A549 (cell line): ENCODE measurements at regions not wholly inside any gene's neighbourhood (a gene's known extent, or its start where the extent isn't known, plus 50 kb on each side); places are given as distances from the start of the nearest gene placed in this dataset.

Experiments
- BHLHE40 ChIP-seq: IDR thresholded peaks from 2 replicates; pipeline ENCODE4 v1.6.1; 2012; ENCODE audit warnings: low read depth, low read length, inconsistent platforms
- CEBPB ChIP-seq, 2 experiments: fragments of >200 bp in 1 of 2; sonication (Bioruptor Twin) in 1 of 2; formaldehyde crosslinking in 1 of 2; IDR thresholded peaks; 2 replicates each; pipeline ENCODE4 v1.6.1; 2012 to 2016
- CTCF ChIP-seq: fragments of >200 bp; sonication (Bioruptor Twin); formaldehyde crosslinking; IDR thresholded peaks from 3 replicates; pipeline ENCODE4 v1.5.1; 2016
- EHMT2 ChIP-seq: fragments of 200-600 bp; sonication (generic); IDR thresholded peaks from 2 replicates; pipeline ENCODE4 v1.6.1; 2016; ENCODE audit warnings: antibody characterized with exemption, low read depth, mild to moderate bottlenecking, moderate library complexity
- MAX ChIP-seq: IDR thresholded peaks from 2 replicates; pipeline ENCODE4 v1.6.1; 2012
- REST ChIP-seq: fragments of 200-600 bp; sonication (generic); IDR thresholded peaks from 2 replicates; pipeline ENCODE4 v1.6.1; 2016; ENCODE audit warnings: antibody characterized with exemption, mild to moderate bottlenecking, moderate library complexity
- RNF2 ChIP-seq: fragments of 200-600 bp; sonication (generic); IDR thresholded peaks from 2 replicates; pipeline ENCODE4 v1.6.1; 2016; ENCODE audit warnings: low read depth, mild to moderate bottlenecking, antibody characterized with exemption, moderate library complexity, borderline replicate concordance
- SMC3 ChIP-seq: fragments of >200 bp; sonication (Bioruptor Twin); formaldehyde crosslinking; IDR thresholded peaks from 3 replicates; pipeline ENCODE4 v1.6.1; 2018; ENCODE audit warnings: inconsistent platforms

- TF ChIP-seq CTCF (no peak), REST (no peak), EHMT2 (no peak), RNF2 (no peak), SMC3 (no peak), MAX (no peak), CEBPB (IDR thresholded peaks at IDR 0.05) (no peak), BHLHE40 (no peak)
Measured at GRCh38 chr11:31968461-31969358, 122.2 kb upstream of the RCN1 start.
